ENCODE measurements at regions not wholly inside any gene's neighbourhood (a gene's known extent, or its start where the extent isn't known, plus 50 kb on each side); places are given as distances from the start of the nearest gene placed in this dataset.

GRCh38 chr10:4351723-4352413 is 474.1 kb upstream of the AKR1E2 start:
- Mint-ChIP-seq H3K27me3 (peaks cover 18% of the 10 kb centered on the region), H3K4me3 (no peak overlapping the region), H3K27ac (no peak overlapping the region), H3K9me3 (no peaks in the 10 kb centered on the region), H3K4me1 (peaks cover 2% of the 10 kb centered on the region), H3K36me3 (no peaks in the 10 kb centered on the region)
- no peak for DNase-seq

- Mint-ChIP-seq H3K4me3 (no peak overlapping the region), H3K9me3 (no peaks in the 10 kb centered on the region), H3K27me3 (peaks cover 8% of the 10 kb centered on the region), H3K27ac (no peak overlapping the region), H3K36me3 (no peaks in the 10 kb centered on the region), H3K4me1 (peaks cover 4% of the 10 kb centered on the region)
- no peak for DNase-seq
Measured at GRCh38 chr10:4347397-4347796, 478.6 kb upstream of the AKR1E2 start.

GRCh38 chr10:4345877-4346646 is 479.9 kb upstream of the AKR1E2 start:
- Mint-ChIP-seq H3K4me1 (peaks cover 4% of the 10 kb centered on the region), H3K36me3 (no peaks in the 10 kb centered on the region), H3K27me3 (peaks cover 8% of the 10 kb centered on the region), H3K9me3 (no peaks in the 10 kb centered on the region), H3K27ac (no peak overlapping the region), H3K4me3 (no peak overlapping the region)
- no peak for DNase-seq

- Mint-ChIP-seq H3K36me3 (no peaks in the 10 kb centered on the region), H3K4me3 (no peak overlapping the region), H3K9me3 (no peaks in the 10 kb centered on the region), H3K4me1 (peaks cover 4% of the 10 kb centered on the region), H3K27me3 (peaks cover 8% of the 10 kb centered on the region), H3K27ac (no peak overlapping the region)
- DNase-seq, result no peak
Measured at GRCh38 chr10:4344492-4344994, 481.5 kb upstream of the AKR1E2 start.

GRCh38 chr10:4343873-4344272 is 482.1 kb upstream of the AKR1E2 start:
- Mint-ChIP-seq H3K27me3 (peaks cover 8% of the 10 kb centered on the region), H3K9me3 (no peaks in the 10 kb centered on the region), H3K4me3 (no peak overlapping the region), H3K27ac (no peak overlapping the region), H3K4me1 (peaks cover 4% of the 10 kb centered on the region), H3K36me3 (no peaks in the 10 kb centered on the region)
- DNase-seq, result no peak

GRCh38 chr10:4343091-4343490 is 482.9 kb upstream of the AKR1E2 start:
- H3K36me3 Mint-ChIP-seq, result no peaks in the 10 kb centered on the region
- no peak overlapping the region for H3K4me3 Mint-ChIP-seq
- H3K4me1 Mint-ChIP-seq, result peaks cover 4% of the 10 kb centered on the region
- H3K27ac Mint-ChIP-seq, result no peak overlapping the region
- DNase-seq, result no peak
- peaks cover 8% of the 10 kb centered on the region for H3K27me3 Mint-ChIP-seq
- no peaks in the 10 kb centered on the region for H3K9me3 Mint-ChIP-seq

- H3K4me3 Mint-ChIP-seq, result no peak overlapping the region
- H3K4me1 Mint-ChIP-seq, result no peaks in the 10 kb centered on the region
- no peaks in the 10 kb centered on the region for H3K36me3 Mint-ChIP-seq
- peaks cover 3% of the 10 kb centered on the region for H3K27me3 Mint-ChIP-seq
- no peaks in the 10 kb centered on the region for H3K9me3 Mint-ChIP-seq
- no peak overlapping the region for H3K27ac Mint-ChIP-seq
- DNase-seq, result no peak
Measured at GRCh38 chr10:4338768-4339167, 487.2 kb upstream of the AKR1E2 start.

- no peaks in the 10 kb centered on the region for H3K36me3 Mint-ChIP-seq
- no peak overlapping the region for H3K4me3 Mint-ChIP-seq
- H3K27me3 Mint-ChIP-seq, result no peaks in the 10 kb centered on the region
- no peak overlapping the region for H3K27ac Mint-ChIP-seq
- no peak for DNase-seq
- no peaks in the 10 kb centered on the region for H3K4me1 Mint-ChIP-seq
- H3K9me3 Mint-ChIP-seq, result no peaks in the 10 kb centered on the region
Measured at GRCh38 chr10:4337563-4337962, 488.4 kb upstream of the AKR1E2 start.

- no peak for DNase-seq
- H3K36me3 Mint-ChIP-seq, result no peaks in the 10 kb centered on the region
- H3K4me3 Mint-ChIP-seq, result no peak overlapping the region
- no peaks in the 10 kb centered on the region for H3K4me1 Mint-ChIP-seq
- H3K9me3 Mint-ChIP-seq, result no peaks in the 10 kb centered on the region
- no peaks in the 10 kb centered on the region for H3K27me3 Mint-ChIP-seq
- no peak overlapping the region for H3K27ac Mint-ChIP-seq
Measured at GRCh38 chr10:4334871-4335270, 491.1 kb upstream of the AKR1E2 start.

- no peaks in the 10 kb centered on the region for H3K4me1 Mint-ChIP-seq
- no peaks in the 10 kb centered on the region for H3K9me3 Mint-ChIP-seq
Measured at GRCh38 chr10:4334015-4334414, 492.0 kb upstream of the AKR1E2 start.

GRCh38 chr10:4333459-4333894 is 492.5 kb upstream of the AKR1E2 start:
- no peak overlapping the region for H3K4me3 Mint-ChIP-seq
- H3K9me3 Mint-ChIP-seq, result no peaks in the 10 kb centered on the region
- no peaks in the 10 kb centered on the region for H3K4me1 Mint-ChIP-seq
- no peaks in the 10 kb centered on the region for H3K27me3 Mint-ChIP-seq
- no peak overlapping the region for H3K27ac Mint-ChIP-seq
- H3K36me3 Mint-ChIP-seq, result no peaks in the 10 kb centered on the region
- DNase-seq, result no peak

More at GRCh38 chr10:4334015-4334414, 492.0 kb upstream of the AKR1E2 start:
- Mint-ChIP-seq H3K4me3 (no peak overlapping the region), H3K27ac (no peak overlapping the region), H3K27me3 (no peaks in the 10 kb centered on the region), H3K36me3 (no peaks in the 10 kb centered on the region)
- DNase-seq, result no peak

GRCh38 chr10:4332764-4333458 is 493.1 kb upstream of the AKR1E2 start:
- no peak for DNase-seq
- Mint-ChIP-seq H3K27ac (no peak overlapping the region), H3K27me3 (no peaks in the 10 kb centered on the region), H3K36me3 (no peaks in the 10 kb centered on the region), H3K9me3 (no peaks in the 10 kb centered on the region), H3K4me1 (no peaks in the 10 kb centered on the region), H3K4me3 (no peak overlapping the region)

- H3K9me3 Mint-ChIP-seq, result no peaks in the 10 kb centered on the region
Measured at GRCh38 chr10:4331150-4331549, 494.9 kb upstream of the AKR1E2 start.

GRCh38 chr10:4330636-4331035 is 495.4 kb upstream of the AKR1E2 start:
- no peaks in the 10 kb centered on the region for H3K4me1 Mint-ChIP-seq
- DNase-seq, result no peak
- no peaks in the 10 kb centered on the region for H3K27me3 Mint-ChIP-seq
- no peak overlapping the region for H3K4me3 Mint-ChIP-seq
- H3K9me3 Mint-ChIP-seq, result no peaks in the 10 kb centered on the region
- H3K27ac Mint-ChIP-seq, result no peak overlapping the region
- H3K36me3 Mint-ChIP-seq, result no peaks in the 10 kb centered on the region

More at GRCh38 chr10:4331150-4331549, 494.9 kb upstream of the AKR1E2 start:
- DNase-seq, result no peak
- no peaks in the 10 kb centered on the region for H3K27me3 Mint-ChIP-seq
- no peaks in the 10 kb centered on the region for H3K36me3 Mint-ChIP-seq
- no peaks in the 10 kb centered on the region for H3K4me1 Mint-ChIP-seq
- H3K4me3 Mint-ChIP-seq, result no peak overlapping the region
- no peak overlapping the region for H3K27ac Mint-ChIP-seq

GRCh38 chr10:4329225-4329624 is 496.8 kb upstream of the AKR1E2 start:
- Mint-ChIP-seq H3K9me3 (no peaks in the 10 kb centered on the region), H3K4me3 (no peak overlapping the region), H3K27me3 (peaks cover 9% of the 10 kb centered on the region), H3K27ac (no peak overlapping the region), H3K4me1 (no peaks in the 10 kb centered on the region), H3K36me3 (no peaks in the 10 kb centered on the region)
- no peak for DNase-seq

All from activated naive CD8-positive, alpha-beta T cell treated with anti-CD3 and anti-CD28 coated beads for 36 hours (primary cell).